HepG2 (cell line): ENCODE measurements at regions not wholly inside any gene's neighbourhood (a gene's known extent, or its start where the extent isn't known, plus 50 kb on each side); places are given as distances from the start of the nearest gene placed in this dataset.

Experiments used
- ATAC-seq: fragments of 200-7000 bp; cut with Tn5 transposase; 3 replicates; pipeline ENCODE4 v1.9.1; 2020; ENCODE audit warnings: mild to moderate bottlenecking, moderate library complexity
- BruUV-seq: library from RNA; stranded (reverse); fragments of 400-500 nt; replicated peaks from 2 replicates; lab custom pipeline; 2021; lab: Mats Ljungman, UMichigan
- CTCF ChIA-PET: fragments of 300-600 bp; formaldehyde crosslinking; extraction: SDS; loops from one replicate; lab custom pipeline; 2021; ENCODE audit warnings: low total read pairs, inconsistent platforms, low intra/inter-chr PET ratio; lab: Yijun Ruan, JAX
- POLR2A ChIA-PET: fragments of 350-600 bp; sonication (Branson Sonifier 250); formaldehyde crosslinking; loops from one replicate; lab custom pipeline; 2020; ENCODE audit warnings: antibody characterized with exemption, inconsistent platforms; lab: Yijun Ruan, JAX
- DNase-seq: peaks from one replicate; pipeline ENCODE4 v3.0.0-alpha.2; 2015; ENCODE audit warnings: low spot score
- FAIRE-seq: peaks from 3 replicates; lab custom pipeline; 2011; peaks lifted over from hg19 to GRCh38; lab: Jason Lieb, UNC
- H2AFZ ChIP-seq: one replicate; pipeline ENCODE4 v1.6.1; 2011; ENCODE audit warnings: low read length, inconsistent platforms
- H3K27ac ChIP-seq: fragments of 300-600 bp; 3 replicates; pipeline ENCODE4 v1.8.0; 2011; ENCODE audit warnings: mixed run types, mild to moderate bottlenecking, mixed read lengths, low read length, inconsistent platforms; ENCODE audit not compliant: insufficient read depth; ENCODE audit errors: extremely low read length
- H3K27me3 ChIP-seq, 2 experiments: fragments of 200-600 bp in 1 of 2; 2 replicates in 1 of 2; 3 replicates in 1 of 2; pipeline versions ENCODE4 v1.6.0 to v1.8.0; 2011; ENCODE audit warnings: low read length in 2 of 2, mild to moderate bottlenecking in 2 of 2, moderate library complexity in 2 of 2, inconsistent platforms in 1 of 2; ENCODE audit not compliant: insufficient read depth in 2 of 2, control insufficient read depth in 1 of 2
- H3K36me3 ChIP-seq, 2 experiments: fragments of 200-600 bp in 1 of 2; replicated peaks in 1 of 2; 2 replicates in 1 of 2; 3 replicates in 1 of 2; pipeline versions ENCODE4 v1.5.1 to v1.8.0; 2011; ENCODE audit warnings: low read length in 2 of 2, inconsistent platforms in 1 of 2; ENCODE audit not compliant: insufficient read depth in 2 of 2, control insufficient read depth in 1 of 2
- H3K4me1 ChIP-seq: 2 replicates; pipeline ENCODE4 v1.5.1; 2012; ENCODE audit warnings: low read length, inconsistent platforms; ENCODE audit not compliant: insufficient read depth
- H3K4me2 ChIP-seq: 2 replicates; pipeline ENCODE4 v1.6.0; 2011; ENCODE audit warnings: low read depth, low read length, inconsistent platforms
- H3K4me3 ChIP-seq, 3 experiments: fragments of 200-600 bp in 1 of 3; sonication (generic), shearing (Covaris generic) in 1 of 3; replicated peaks in 1 of 3; 2 replicates each; pipeline ENCODE4 v1.5.1; 2011 to 2016; ENCODE audit warnings: low read length in 3 of 3, inconsistent platforms in 2 of 3, low read depth in 2 of 3, mild to moderate bottlenecking in 2 of 3, control low read depth in 1 of 3, mixed read lengths in 1 of 3; ENCODE audit not compliant: insufficient read depth in 1 of 3
- H3K79me2 ChIP-seq: one replicate; pipeline ENCODE4 v1.6.1; 2011; ENCODE audit warnings: low read length, inconsistent platforms; ENCODE audit not compliant: insufficient read depth
- H3K9ac ChIP-seq: 2 replicates; pipeline ENCODE4 v1.6.0; 2011; ENCODE audit warnings: mild to moderate bottlenecking, low read depth, low read length, inconsistent platforms; ENCODE audit not compliant: insufficient read depth
- H3K9me3 ChIP-seq: 2 replicates; pipeline ENCODE4 v1.5.1; 2012; ENCODE audit warnings: mild to moderate bottlenecking, low read length
- H4K20me1 ChIP-seq: 2 replicates; pipeline ENCODE4 v1.6.0; 2011; ENCODE audit warnings: inconsistent platforms, mild to moderate bottlenecking, low read length, moderate library complexity; ENCODE audit not compliant: insufficient read depth
- HOXA5 ChIP-seq: sonication (generic); formaldehyde crosslinking; IDR thresholded peaks from 2 replicates; pipeline ENCODE4 v1.4.0; 2020; ENCODE audit warnings: missing genetic modification reagents
- MTA1 ChIP-seq: sonication (generic); formaldehyde crosslinking; IDR thresholded peaks from 2 replicates; pipeline ENCODE4 v1.4.0; 2020; ENCODE audit warnings: missing genetic modification reagents, mild to moderate bottlenecking, borderline replicate concordance
- NFATC3 ChIP-seq: sonication (generic); formaldehyde crosslinking; IDR thresholded peaks from 2 replicates; pipeline ENCODE4 v1.5.1; 2020; ENCODE audit warnings: mild to moderate bottlenecking, missing genetic modification reagents
- NFYB ChIP-seq: sonication (generic); formaldehyde crosslinking; IDR thresholded peaks from 2 replicates; pipeline ENCODE4 v1.4.0; 2020; ENCODE audit warnings: missing genetic modification reagents
- PAF1 ChIP-seq: IDR thresholded peaks from 2 replicates; pipeline ENCODE4 v1.6.1; 2016; ENCODE audit warnings: missing genetic modification reagents, missing compliant biosample characterization
- REL ChIP-seq: sonication (generic); formaldehyde crosslinking; conservative IDR thresholded peaks from 2 replicates; pipeline ENCODE4 v1.8.0; 2022; ENCODE audit warnings: mild to moderate bottlenecking, missing genetic modification reagents, moderate library complexity
- ZNF180 ChIP-seq: sonication (generic); formaldehyde crosslinking; IDR thresholded peaks from 2 replicates; pipeline ENCODE4 v1.4.0; 2020; ENCODE audit warnings: low read depth, missing genetic modification reagents, borderline replicate concordance
- ZNF569 ChIP-seq: sonication (generic); formaldehyde crosslinking; IDR thresholded peaks from 2 replicates; pipeline ENCODE4 v1.5.0; 2020; ENCODE audit warnings: mild to moderate bottlenecking, missing genetic modification reagents, moderate library complexity, borderline replicate concordance
- ZNF597 ChIP-seq: sonication (generic); formaldehyde crosslinking; IDR thresholded peaks from 2 replicates; pipeline ENCODE4 v1.5.0; 2020; ENCODE audit warnings: missing genetic modification reagents
- ZNF670 ChIP-seq: sonication (generic); formaldehyde crosslinking; IDR thresholded peaks from 2 replicates; pipeline ENCODE4 v1.8.0; 2022; ENCODE audit warnings: mild to moderate bottlenecking, missing genetic modification reagents, borderline replicate concordance
- ZNF816 ChIP-seq: sonication (generic); formaldehyde crosslinking; IDR thresholded peaks from 2 replicates; pipeline ENCODE4 v1.8.0; 2022; ENCODE audit warnings: missing genetic modification reagents, mild to moderate bottlenecking, borderline replicate concordance
- ZSCAN22 ChIP-seq: sonication (generic); formaldehyde crosslinking; IDR thresholded peaks from 2 replicates; pipeline ENCODE4 v1.4.0; 2020; ENCODE audit warnings: mild to moderate bottlenecking, missing genetic modification reagents
- WGBS: methylation state at CpG from one replicate; pipeline ENCODE4 v1.1.6; 2017; ENCODE audit warnings: low lambda C conversion rate; 5-methylcytosine and 5-hydroxymethylcytosine counted together
- in situ Hi-C: cut with HindIII; loops from 2 replicates; pipeline ENCODE4 v1.10.0; 2017; ENCODE audit warnings: low pct_unique_long_range_greater_than_20kb; ENCODE audit not compliant: extremely low pct_ligation_motif_present
- intact Hi-C: fragments of 100-400 bp; cut with micrococcal nuclease; formaldehyde crosslinking; loops from one replicate; pipeline ENCODE4 v1.10.0; 2022; ENCODE audit not compliant: unreplicated experiment
- TF ChIP-seq, protein P1 (sequence below): sonication (generic); formaldehyde crosslinking; IDR thresholded peaks from 2 replicates; pipeline ENCODE4 v1.4.0; 2020; ENCODE audit warnings: mild to moderate bottlenecking, missing genetic modification reagents
- TF ChIP-seq, protein P2 (sequence below): sonication (generic); formaldehyde crosslinking; conservative IDR thresholded peaks from 2 replicates; pipeline ENCODE4 v1.5.0; 2020; ENCODE audit warnings: missing genetic modification reagents
- TF ChIP-seq, protein P3 (sequence below): sonication (generic); formaldehyde crosslinking; IDR thresholded peaks from 2 replicates; pipeline ENCODE4 v1.4.0; 2020; ENCODE audit warnings: mild to moderate bottlenecking, missing genetic modification reagents

- WGBS, result 0% methylated on average over 2 of the region's 2 CpGs
- FAIRE-seq (no peak), ATAC-seq (no peak), DNase-seq (no peak)
- no TSS peak for BruUV-seq
- H2AFZ ChIP-seq, result no peak overlapping the region
- CTCF ChIA-PET, result no interaction called here
- no peak overlapping the region for H3K27ac ChIP-seq
- no peaks in the 10 kb centered on the region for H3K27me3 ChIP-seq
- H4K20me1 ChIP-seq, result no peaks in the 10 kb centered on the region
- H3K79me2 ChIP-seq, result no peaks in the 10 kb centered on the region
- intact Hi-C loops (no loop called here), in situ Hi-C loops (no loop called here)
- no peaks in the 10 kb centered on the region for H3K36me3 ChIP-seq
- no peak overlapping the region for H3K9ac ChIP-seq
- no peak overlapping the region for H3K4me2 ChIP-seq
- H3K4me1 ChIP-seq, result no peaks in the 10 kb centered on the region
- TF ChIP-seq NFATC3 (CRISPR knock-in tag), result no peak
- TF ChIP-seq ZNF816 (CRISPR knock-in tag), result no peak
- TF ChIP-seq, protein P1, sequence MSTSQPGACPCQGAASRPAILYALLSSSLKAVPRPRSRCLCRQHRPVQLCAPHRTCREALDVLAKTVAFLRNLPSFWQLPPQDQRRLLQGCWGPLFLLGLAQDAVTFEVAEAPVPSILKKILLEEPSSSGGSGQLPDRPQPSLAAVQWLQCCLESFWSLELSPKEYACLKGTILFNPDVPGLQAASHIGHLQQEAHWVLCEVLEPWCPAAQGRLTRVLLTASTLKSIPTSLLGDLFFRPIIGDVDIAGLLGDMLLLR, result no peak
- no peak for TF ChIP-seq ZNF597 (CRISPR knock-in tag)
- TF ChIP-seq NFYB (CRISPR knock-in tag), result no peak
- TF ChIP-seq ZNF569 (CRISPR knock-in tag), result no peak
- TF ChIP-seq MTA1, result no peak
- TF ChIP-seq, protein P2, sequence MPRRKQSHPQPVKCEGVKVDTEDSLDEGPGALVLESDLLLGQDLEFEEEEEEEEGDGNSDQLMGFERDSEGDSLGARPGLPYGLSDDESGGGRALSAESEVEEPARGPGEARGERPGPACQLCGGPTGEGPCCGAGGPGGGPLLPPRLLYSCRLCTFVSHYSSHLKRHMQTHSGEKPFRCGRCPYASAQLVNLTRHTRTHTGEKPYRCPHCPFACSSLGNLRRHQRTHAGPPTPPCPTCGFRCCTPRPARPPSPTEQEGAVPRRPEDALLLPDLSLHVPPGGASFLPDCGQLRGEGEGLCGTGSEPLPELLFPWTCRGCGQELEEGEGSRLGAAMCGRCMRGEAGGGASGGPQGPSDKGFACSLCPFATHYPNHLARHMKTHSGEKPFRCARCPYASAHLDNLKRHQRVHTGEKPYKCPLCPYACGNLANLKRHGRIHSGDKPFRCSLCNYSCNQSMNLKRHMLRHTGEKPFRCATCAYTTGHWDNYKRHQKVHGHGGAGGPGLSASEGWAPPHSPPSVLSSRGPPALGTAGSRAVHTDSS (CRISPR knock-in tag), result no peak
- TF ChIP-seq ZSCAN22 (CRISPR knock-in tag), result no peak
- TF ChIP-seq ZNF180 (CRISPR knock-in tag), result no peak
- TF ChIP-seq, protein P3, sequence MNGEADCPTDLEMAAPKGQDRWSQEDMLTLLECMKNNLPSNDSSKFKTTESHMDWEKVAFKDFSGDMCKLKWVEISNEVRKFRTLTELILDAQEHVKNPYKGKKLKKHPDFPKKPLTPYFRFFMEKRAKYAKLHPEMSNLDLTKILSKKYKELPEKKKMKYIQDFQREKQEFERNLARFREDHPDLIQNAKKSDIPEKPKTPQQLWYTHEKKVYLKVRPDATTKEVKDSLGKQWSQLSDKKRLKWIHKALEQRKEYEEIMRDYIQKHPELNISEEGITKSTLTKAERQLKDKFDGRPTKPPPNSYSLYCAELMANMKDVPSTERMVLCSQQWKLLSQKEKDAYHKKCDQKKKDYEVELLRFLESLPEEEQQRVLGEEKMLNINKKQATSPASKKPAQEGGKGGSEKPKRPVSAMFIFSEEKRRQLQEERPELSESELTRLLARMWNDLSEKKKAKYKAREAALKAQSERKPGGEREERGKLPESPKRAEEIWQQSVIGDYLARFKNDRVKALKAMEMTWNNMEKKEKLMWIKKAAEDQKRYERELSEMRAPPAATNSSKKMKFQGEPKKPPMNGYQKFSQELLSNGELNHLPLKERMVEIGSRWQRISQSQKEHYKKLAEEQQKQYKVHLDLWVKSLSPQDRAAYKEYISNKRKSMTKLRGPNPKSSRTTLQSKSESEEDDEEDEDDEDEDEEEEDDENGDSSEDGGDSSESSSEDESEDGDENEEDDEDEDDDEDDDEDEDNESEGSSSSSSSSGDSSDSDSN (CRISPR knock-in tag), result no peak
- TF ChIP-seq HOXA5 (CRISPR knock-in tag), result no peak
- TF ChIP-seq PAF1, result no peak
- TF ChIP-seq ZNF670, result no peak
- TF ChIP-seq REL (CRISPR knock-in tag), result no peak
- TF ChIP-seq, all 625 proteins: peak for 0
- no peaks in the 10 kb centered on the region for H3K9me3 ChIP-seq
- POLR2A ChIA-PET, result no interaction called here
- no peak overlapping the region for H3K4me3 ChIP-seq
Observed at GRCh38 chr5:100299261-100299660, 235.9 kb upstream of the FAM174A start.
